ENCODE measurements at regions not wholly inside any gene's neighbourhood (a gene's known extent, or its start where the extent isn't known, plus 50 kb on each side); places are given as distances from the start of the nearest gene placed in this dataset.

- no peak for TF ChIP-seq HDAC6 (IDR thresholded peaks at IDR 0.05; ENCODE audit: low read depth, low read length)
- no peak for TF ChIP-seq ZNF592 (IDR thresholded peaks at IDR 0.05)
- no peak for TF ChIP-seq ZNF253 (CRISPR knock-in tag; conservative IDR thresholded peaks at IDR 0.05)
- TF ChIP-seq ZNF444 (CRISPR knock-in tag; IDR thresholded peaks at IDR 0.05), result no peak
Measured at GRCh38 chr13:57568865-57569264, 62.7 kb upstream of the PCDH17 start (continued).

DNA sequence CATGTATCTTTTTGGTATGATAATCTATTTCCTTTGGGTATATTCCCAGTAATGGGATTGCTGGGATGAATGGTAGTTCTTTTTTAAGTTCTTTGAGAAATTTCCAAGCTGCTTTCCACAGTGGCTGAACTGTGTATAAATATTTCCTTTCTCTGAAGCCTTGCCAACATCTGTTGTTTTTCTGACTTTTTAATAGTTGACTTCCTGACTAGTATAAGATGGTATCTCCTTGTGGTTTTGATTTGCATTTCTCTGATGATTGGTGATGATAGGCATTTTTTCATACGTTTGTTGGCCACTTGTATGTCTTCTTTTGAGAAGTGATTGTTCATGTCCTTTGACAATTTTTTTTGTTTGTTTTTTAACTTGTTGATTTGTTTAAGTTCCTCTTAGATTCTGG is 61.6 kb upstream of the PCDH17 start:
- H3K4me1 ChIP-seq (replicated peaks in 1 of 2; ENCODE audit: control insufficient read depth in 2 of 2, insufficient read depth in 2 of 2, low read length in 2 of 2), result no peaks in the 10 kb centered on the region
- no peaks in the 10 kb centered on the region for H3K36me3 ChIP-seq (ENCODE audit: control insufficient read depth, insufficient read depth, low read length)
- no peak overlapping the region for H3K4me3 ChIP-seq
- no peaks in the 10 kb centered on the region for H3K9me3 ChIP-seq (replicated peaks; ENCODE audit: control insufficient read depth, insufficient read depth, low read depth, low read length)
- DNase-seq (ENCODE audit: extremely low read depth in 1 of 4, low spot score in 3 of 4), result no peak
- H3K9ac ChIP-seq (ENCODE audit: insufficient read depth in 1 of 2, low read depth in 2 of 2, low read length in 2 of 2), result no peak overlapping the region
- no TSS peak for BruUV-seq (replicated peaks)
- H3K9me1 ChIP-seq (ENCODE audit: control insufficient read depth, insufficient read depth, low read length), result no peaks in the 10 kb centered on the region
- H3K4me2 ChIP-seq (ENCODE audit: insufficient read depth, low read length), result no peak overlapping the region
- no peak overlapping the region for H2AFZ ChIP-seq (ENCODE audit: low read depth, low read length)
- in situ Hi-C loops (cut with MboI) (no loop called here), intact Hi-C loops (cut with micrococcal nuclease) (no loop called here)
- 0% methylated on average over 1 of the region's 1 CpG for WGBS (ENCODE audit: insufficient coverage, low coverage, missing lambda C conversion rate)
- no peak for FAIRE-seq
- ChIA-PET CTCF (ENCODE audit: low intra/inter-chr PET ratio) (no interaction called here), POLR2A (no interaction called here)
- no peaks in the 10 kb centered on the region for H3K79me2 ChIP-seq (ENCODE audit: control insufficient read depth, insufficient read depth, low read length)
- H3K27me3 ChIP-seq (ENCODE audit: control insufficient read depth in 2 of 2, insufficient read depth in 2 of 2, low read length in 2 of 2), result no peaks in the 10 kb centered on the region
- H3K27ac ChIP-seq (ENCODE audit: extremely low read depth, low read depth, low read length), result no peak overlapping the region
- ATAC-seq, result no peak
- no peaks in the 10 kb centered on the region for H4K20me1 ChIP-seq (replicated peaks; ENCODE audit: control insufficient read depth, insufficient read depth, low read length)
- TF ChIP-seq DEAF1 (CRISPR knock-in tag; IDR thresholded peaks at IDR 0.05) (no peak), POLR3G (IDR thresholded peaks at IDR 0.05; ENCODE audit: extremely low read depth, insufficient read length, insufficient replicate concordance) (no peak), ZNF707 (CRISPR knock-in tag; conservative IDR thresholded peaks at IDR 0.05) (no peak), PPARD (CRISPR knock-in tag; IDR thresholded peaks at IDR 0.05) (no peak), HOXB6 (CRISPR knock-in tag; IDR thresholded peaks at IDR 0.05; ENCODE audit: borderline replicate concordance) (no peak), XRCC3 (IDR thresholded peaks at IDR 0.05) (no peak), HMGN3 (IDR thresholded peaks at IDR 0.05; ENCODE audit: borderline replicate concordance, extremely low read depth, insufficient read length, low read depth, low read length) (no peak), TRIM24 (IDR thresholded peaks at IDR 0.05) (no peak), SUPT5H (IDR thresholded peaks at IDR 0.05) (no peak), E2F3 (CRISPR knock-in tag; IDR thresholded peaks at IDR 0.05) (no peak), ZC3H8 (IDR thresholded peaks at IDR 0.05) (no peak), POLR2A (conservative IDR thresholded peaks at IDR 0.05) (no peak), ZNF785 (CRISPR knock-in tag; IDR thresholded peaks at IDR 0.05) (no peak), CBFB (CRISPR knock-in tag; IDR thresholded peaks at IDR 0.05) (no peak)
- TF ChIP-seq, protein P1, sequence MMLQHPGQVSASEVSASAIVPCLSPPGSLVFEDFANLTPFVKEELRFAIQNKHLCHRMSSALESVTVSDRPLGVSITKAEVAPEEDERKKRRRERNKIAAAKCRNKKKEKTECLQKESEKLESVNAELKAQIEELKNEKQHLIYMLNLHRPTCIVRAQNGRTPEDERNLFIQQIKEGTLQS (IDR thresholded peaks at IDR 0.05), result no peak
- TF ChIP-seq, protein P1 (CRISPR knock-in tag; conservative IDR thresholded peaks at IDR 0.05), result no peak

Measured in K562 (cell line).